WERI-Rb-1 (cell line): ENCODE measurements at regions not wholly inside any gene's neighbourhood (a gene's known extent, or its start where the extent isn't known, plus 50 kb on each side); places are given as distances from the start of the nearest gene placed in this dataset.

Source experiments
- DNase-seq: peaks from one replicate; pipeline ENCODE4 v3.0.0-alpha.2; 2020
- H3K27ac ChIP-seq: fragments of 250-450 bp; sonication (Bioruptor Pico); 2 replicates; pipeline ENCODE4 v1.5.1; 2020; ENCODE audit warnings: mild to moderate bottlenecking, moderate library complexity
- H3K27me3 ChIP-seq: fragments of 250-450 bp; sonication (Bioruptor Pico); 2 replicates; pipeline ENCODE4 v1.5.1; 2021; ENCODE audit warnings: mild to moderate bottlenecking, low read depth, moderate library complexity; ENCODE audit not compliant: insufficient read depth, severe bottlenecking
- H3K36me3 ChIP-seq: fragments of 250-450 bp; sonication (Bioruptor Pico); 2 replicates; pipeline ENCODE4 v1.5.1; 2020; ENCODE audit warnings: mild to moderate bottlenecking, moderate library complexity
- H3K4me3 ChIP-seq: 2 replicates; pipeline ENCODE4 v1.5.1; 2011; ENCODE audit warnings: low read depth, mild to moderate bottlenecking, control low read depth, low read length
- H3K9me3 ChIP-seq: fragments of 250-450 bp; sonication (Bioruptor Pico); 2 replicates; pipeline ENCODE4 v1.5.1; 2021; ENCODE audit warnings: mild to moderate bottlenecking, moderate library complexity; ENCODE audit not compliant: severe bottlenecking
- TF ChIP-seq, protein P1 (sequence below): IDR thresholded peaks from 2 replicates; pipeline ENCODE4 v1.5.1; 2011; ENCODE audit warnings: low read depth, mild to moderate bottlenecking, control low read depth, inconsistent platforms, low read length

DNA sequence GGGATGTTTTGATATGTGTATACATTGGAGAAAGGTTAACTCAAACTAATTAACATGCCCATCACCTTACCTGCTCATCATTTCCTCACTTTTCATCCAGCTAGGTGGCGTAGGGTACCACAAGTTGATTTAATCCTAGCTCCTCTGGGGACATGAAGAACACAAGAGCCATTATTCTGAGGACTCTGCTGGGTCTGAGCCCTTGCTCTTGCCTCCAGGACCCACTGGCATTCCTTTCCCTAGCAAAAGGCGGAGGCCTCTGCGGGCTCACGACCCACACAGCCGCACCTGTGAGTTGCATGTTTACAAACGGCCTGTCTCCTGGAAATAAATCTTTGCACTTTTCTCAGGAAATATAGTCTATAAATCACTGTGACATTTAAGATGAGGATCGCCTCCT lies 871.9 kb downstream of the TBC1D22A start:
- no peaks in the 10 kb centered on the region for H3K36me3 ChIP-seq
- TF ChIP-seq, protein P1, sequence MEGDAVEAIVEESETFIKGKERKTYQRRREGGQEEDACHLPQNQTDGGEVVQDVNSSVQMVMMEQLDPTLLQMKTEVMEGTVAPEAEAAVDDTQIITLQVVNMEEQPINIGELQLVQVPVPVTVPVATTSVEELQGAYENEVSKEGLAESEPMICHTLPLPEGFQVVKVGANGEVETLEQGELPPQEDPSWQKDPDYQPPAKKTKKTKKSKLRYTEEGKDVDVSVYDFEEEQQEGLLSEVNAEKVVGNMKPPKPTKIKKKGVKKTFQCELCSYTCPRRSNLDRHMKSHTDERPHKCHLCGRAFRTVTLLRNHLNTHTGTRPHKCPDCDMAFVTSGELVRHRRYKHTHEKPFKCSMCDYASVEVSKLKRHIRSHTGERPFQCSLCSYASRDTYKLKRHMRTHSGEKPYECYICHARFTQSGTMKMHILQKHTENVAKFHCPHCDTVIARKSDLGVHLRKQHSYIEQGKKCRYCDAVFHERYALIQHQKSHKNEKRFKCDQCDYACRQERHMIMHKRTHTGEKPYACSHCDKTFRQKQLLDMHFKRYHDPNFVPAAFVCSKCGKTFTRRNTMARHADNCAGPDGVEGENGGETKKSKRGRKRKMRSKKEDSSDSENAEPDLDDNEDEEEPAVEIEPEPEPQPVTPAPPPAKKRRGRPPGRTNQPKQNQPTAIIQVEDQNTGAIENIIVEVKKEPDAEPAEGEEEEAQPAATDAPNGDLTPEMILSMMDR = peak; percentile 13; the same call in 1 of the 2 replicates
- H3K27ac ChIP-seq = no peak overlapping the region
- no peak overlapping the region for H3K4me3 ChIP-seq
- no peak for DNase-seq
- no peaks in the 10 kb centered on the region for H3K9me3 ChIP-seq
- no peaks in the 10 kb centered on the region for H3K27me3 ChIP-seq

DNA sequence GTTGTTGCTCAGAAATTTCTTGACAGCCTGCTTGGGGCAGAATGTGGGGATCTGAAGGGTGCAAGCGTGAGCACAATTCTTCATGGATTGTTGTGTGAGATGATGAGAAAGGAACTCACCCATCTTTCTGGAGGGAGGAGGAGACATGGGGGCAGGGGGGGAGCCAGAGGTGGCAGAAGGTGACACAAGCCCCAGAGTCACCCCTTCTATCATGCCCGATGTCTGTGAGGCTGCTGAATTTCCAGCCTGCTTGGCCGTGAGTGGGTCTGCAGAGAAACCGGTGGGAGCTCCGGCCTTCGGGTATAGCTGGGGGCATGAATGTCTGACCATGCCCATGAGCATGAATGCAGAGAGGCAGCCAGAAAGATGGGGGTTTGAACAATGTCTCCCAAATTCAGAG lies 870.7 kb downstream of the TBC1D22A start:
- no peak for DNase-seq
- H3K27ac ChIP-seq = no peak overlapping the region
- TF ChIP-seq, protein P1 = no peak
- no peak overlapping the region for H3K4me3 ChIP-seq
- H3K9me3 ChIP-seq = no peaks in the 10 kb centered on the region
- H3K27me3 ChIP-seq = no peaks in the 10 kb centered on the region
- H3K36me3 ChIP-seq = no peaks in the 10 kb centered on the region

DNA sequence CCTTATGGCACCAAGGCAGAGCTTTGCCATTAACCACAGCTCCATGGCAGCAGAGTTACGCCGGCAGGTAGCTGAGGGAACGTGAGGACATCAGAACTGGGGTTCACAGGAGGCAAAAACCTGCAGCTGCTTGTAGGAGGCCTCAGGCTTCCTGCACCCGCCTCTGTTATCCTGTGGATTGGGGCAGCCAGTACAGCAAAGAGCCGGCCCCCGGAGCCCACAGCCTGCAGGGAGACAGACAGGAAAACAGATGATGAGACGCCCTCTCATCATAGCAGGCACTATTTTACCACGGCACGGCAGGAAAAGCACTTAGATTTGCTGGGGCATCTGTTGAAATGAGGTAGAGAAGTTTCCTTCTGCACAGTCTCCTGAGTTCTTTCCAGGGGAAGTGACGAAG lies 870.3 kb downstream of the TBC1D22A start:
- no peak for DNase-seq
- no peaks in the 10 kb centered on the region for H3K9me3 ChIP-seq
- no peak overlapping the region for H3K4me3 ChIP-seq
- no peak overlapping the region for H3K27ac ChIP-seq
- TF ChIP-seq, protein P1 = no peak
- no peaks in the 10 kb centered on the region for H3K36me3 ChIP-seq
- H3K27me3 ChIP-seq = no peaks in the 10 kb centered on the region

DNA sequence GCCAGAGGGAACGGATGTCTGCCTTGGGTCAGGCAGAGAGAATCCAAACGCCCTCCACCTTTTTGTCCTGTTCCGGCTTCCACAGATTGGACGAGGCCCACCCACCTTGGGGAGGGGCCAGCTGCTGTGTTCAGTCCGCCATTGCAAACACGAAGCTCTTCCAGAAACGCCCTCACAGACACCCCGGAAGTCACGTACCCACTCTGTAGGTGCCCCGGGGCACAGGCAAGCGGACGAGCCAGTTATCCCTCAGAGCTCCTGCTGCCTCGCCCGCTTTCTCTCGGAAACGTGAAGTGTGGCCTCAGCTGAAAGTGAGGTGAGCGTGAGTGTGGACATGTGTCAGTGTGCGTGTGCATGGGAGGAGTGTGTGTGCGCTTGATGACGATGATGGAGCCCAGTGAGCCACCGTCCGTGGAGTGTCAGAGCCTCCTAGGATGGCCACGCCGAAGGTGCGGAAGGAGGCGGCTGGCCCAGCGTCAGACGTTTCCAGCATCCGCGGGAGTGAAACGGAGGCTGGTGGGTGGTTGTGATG lies 869.2 kb downstream of the TBC1D22A start:
- H3K4me3 ChIP-seq = no peak overlapping the region
- no peak for DNase-seq

DNA sequence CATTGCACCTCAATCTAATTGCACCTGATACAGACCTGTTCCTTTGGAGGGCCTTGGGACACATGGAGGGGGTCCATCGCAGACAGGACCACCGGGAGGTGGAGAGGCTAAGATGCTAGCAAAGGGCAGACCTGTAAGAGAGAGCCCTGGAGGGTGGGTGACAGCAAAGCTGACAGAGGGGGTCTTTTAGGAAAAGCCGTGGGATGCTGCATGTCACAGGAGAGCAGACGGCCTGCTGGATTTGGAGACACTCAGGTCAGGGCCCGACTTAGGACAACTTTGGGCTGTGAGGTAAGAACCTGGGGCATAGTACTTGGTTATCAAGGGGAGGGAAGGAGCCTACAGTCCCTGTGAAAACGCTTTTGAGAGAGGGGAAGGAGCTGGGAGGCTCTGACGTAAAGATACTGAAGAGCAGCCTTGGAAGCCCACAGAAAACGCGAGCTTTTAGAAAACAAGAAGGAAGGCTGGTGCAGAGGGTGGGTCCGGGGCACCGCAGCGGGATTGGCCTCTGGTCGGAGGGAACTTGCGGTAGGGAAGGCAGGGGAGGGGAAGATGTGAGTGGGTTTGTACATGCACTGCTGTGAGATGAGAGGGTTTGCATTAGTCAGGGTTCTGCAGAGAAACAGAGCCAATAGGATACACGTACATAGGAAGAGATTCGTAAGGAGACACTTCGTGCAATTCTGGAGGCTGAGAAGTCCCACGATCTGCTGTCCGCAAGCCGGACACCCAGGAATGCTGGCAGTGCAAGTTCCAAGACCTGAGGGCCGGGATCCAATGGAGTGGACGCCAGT lies 868.5 kb downstream of the TBC1D22A start:
- DNase-seq = no peak
- Histone ChIP-seq H3K9me3 (no peaks in the 10 kb centered on the region), H3K36me3 (no peaks in the 10 kb centered on the region), H3K27me3 (no peaks in the 10 kb centered on the region), H3K4me3 (no peak overlapping the region), H3K27ac (no peak overlapping the region)
- TF ChIP-seq, protein P1 = no peak

More for the DNA sequence above, 869.2 kb downstream of the TBC1D22A start:
- H3K27ac ChIP-seq = no peak overlapping the region
- no peaks in the 10 kb centered on the region for H3K36me3 ChIP-seq
- H3K27me3 ChIP-seq = no peaks in the 10 kb centered on the region
- no peaks in the 10 kb centered on the region for H3K9me3 ChIP-seq
- TF ChIP-seq, protein P1 = no peak
